ENCODE measurements at regions not wholly inside any gene's neighbourhood (a gene's known extent, or its start where the extent isn't known, plus 50 kb on each side); places are given as distances from the start of the nearest gene placed in this dataset.

GRCh38 chr18:76587879-76588271, 92.8 kb upstream of the ZNF516 start:
- Histone ChIP-seq H3K79me2 (ENCODE audit: insufficient read depth) (no peaks in the 10 kb centered on the region), H3K4me1 (ENCODE audit: control insufficient read depth in 1 of 2, insufficient read depth in 2 of 2, low read depth in 1 of 2, low read length in 1 of 2) (no peaks in the 10 kb centered on the region), H3K36me3 (replicated peaks in 1 of 2; ENCODE audit: control insufficient read depth in 1 of 2, insufficient read depth in 2 of 2, low read length in 1 of 2) (no peaks in the 10 kb centered on the region), H3K27ac (ENCODE audit: low read depth in 2 of 2, low read length in 1 of 2) (no peak overlapping the region), H3F3A (replicated peaks; ENCODE audit: insufficient read depth) (no peaks in the 10 kb centered on the region), H3K4me3 (ENCODE audit: low read depth in 2 of 2, low read length in 1 of 2) (no peak overlapping the region), H3K9me3 (no peaks in the 10 kb centered on the region), H4K20me1 (ENCODE audit: insufficient read depth) (no peaks in the 10 kb centered on the region), H3K9me2 (no peaks in the 10 kb centered on the region), H3K9ac (no peak overlapping the region), H3K4me2 (no peak overlapping the region), H2AFZ (ENCODE audit: low read depth) (no peak overlapping the region), H3K27me3 (ENCODE audit: insufficient read depth) (no peaks in the 10 kb centered on the region)
- TF ChIP-seq RAD21 (IDR thresholded peaks at IDR 0.05; ENCODE audit: low read length) (no peak), MXI1 (IDR thresholded peaks at IDR 0.05; ENCODE audit: low read depth, low read length) (no peak), CHD2 (IDR thresholded peaks at IDR 0.05; ENCODE audit: low read length, partially characterized antibody) (no peak), USF2 (IDR thresholded peaks at IDR 0.05; ENCODE audit: borderline replicate concordance, low read depth, low read length) (no peak), POLR2AphosphoS5 (IDR thresholded peaks at IDR 0.05; ENCODE audit: low read depth, low read length) (no peak), SIN3A (IDR thresholded peaks at IDR 0.05; ENCODE audit: borderline replicate concordance, low read depth, low read length) (no peak), EZH2phosphoT487 (IDR thresholded peaks at IDR 0.05; ENCODE audit: borderline replicate concordance, low read depth) (no peak), TEAD4 (IDR thresholded peaks at IDR 0.05; ENCODE audit: borderline replicate concordance, insufficient read depth) (no peak), NRF1 (IDR thresholded peaks at IDR 0.05; ENCODE audit: low read depth, low read length) (no peak), RCOR1 (IDR thresholded peaks at IDR 0.05; ENCODE audit: low read length) (no peak), NFIC (IDR thresholded peaks at IDR 0.05; ENCODE audit: borderline replicate concordance) (no peak)
- CTCF ChIA-PET, result no interaction called here
- no peak for DNase-seq
- WGBS (ENCODE audit: low lambda C conversion rate), result 33% methylated on average over 1 of the region's 2 CpGs
- POLR2A ChIA-PET, result no interaction called here

GRCh38 chr18:76587147-76587878, 92.3 kb upstream of the ZNF516 start:
- Histone ChIP-seq H3K9me3 (no peaks in the 10 kb centered on the region), H2AFZ (ENCODE audit: low read depth) (no peak overlapping the region), H4K20me1 (ENCODE audit: insufficient read depth) (no peaks in the 10 kb centered on the region), H3K9me2 (no peaks in the 10 kb centered on the region), H3F3A (replicated peaks; ENCODE audit: insufficient read depth) (no peaks in the 10 kb centered on the region), H3K27ac (ENCODE audit: low read depth in 2 of 2, low read length in 1 of 2) (no peak overlapping the region), H3K4me1 (ENCODE audit: control insufficient read depth in 1 of 2, insufficient read depth in 2 of 2, low read depth in 1 of 2, low read length in 1 of 2) (no peaks in the 10 kb centered on the region), H3K27me3 (ENCODE audit: insufficient read depth) (no peaks in the 10 kb centered on the region), H3K79me2 (ENCODE audit: insufficient read depth) (no peaks in the 10 kb centered on the region), H3K4me3 (ENCODE audit: low read depth in 2 of 2, low read length in 1 of 2) (no peak overlapping the region), H3K36me3 (replicated peaks in 1 of 2; ENCODE audit: control insufficient read depth in 1 of 2, insufficient read depth in 2 of 2, low read length in 1 of 2) (no peaks in the 10 kb centered on the region), H3K9ac (no peak overlapping the region), H3K4me2 (no peak overlapping the region)
- CTCF ChIA-PET, result no interaction called here
- POLR2A ChIA-PET, result no interaction called here
- 86% methylated on average over 27 of the region's 30 CpGs for WGBS (ENCODE audit: low lambda C conversion rate)
- no peak for DNase-seq
- TF ChIP-seq MXI1 (IDR thresholded peaks at IDR 0.05; ENCODE audit: low read depth, low read length), result no peak
- TF ChIP-seq FOSL2 (IDR thresholded peaks at IDR 0.05; ENCODE audit: borderline replicate concordance, low read depth), result no peak
- no peak for TF ChIP-seq ELF1 (IDR thresholded peaks at IDR 0.05)
- TF ChIP-seq TEAD4 (IDR thresholded peaks at IDR 0.05; ENCODE audit: borderline replicate concordance, insufficient read depth), result no peak
- TF ChIP-seq PBX3 (IDR thresholded peaks at IDR 0.05), result no peak
- no peak for TF ChIP-seq USF2 (IDR thresholded peaks at IDR 0.05; ENCODE audit: borderline replicate concordance, low read depth, low read length)
- TF ChIP-seq FOXM1 (IDR thresholded peaks at IDR 0.05; ENCODE audit: low read depth), result no peak
- TF ChIP-seq TAF1 (IDR thresholded peaks at IDR 0.05; ENCODE audit: borderline replicate concordance, low read depth, low read length), result no peak
- TF ChIP-seq GABPA (IDR thresholded peaks at IDR 0.05; ENCODE audit: low read depth), result no peak
- no peak for TF ChIP-seq ZBTB33 (IDR thresholded peaks at IDR 0.05; ENCODE audit: borderline replicate concordance, low read depth)
- TF ChIP-seq JUND (IDR thresholded peaks at IDR 0.05), result no peak
- TF ChIP-seq RCOR1 (IDR thresholded peaks at IDR 0.05; ENCODE audit: low read length), result no peak
- TF ChIP-seq MAX (IDR thresholded peaks at IDR 0.05; ENCODE audit: low read depth), result no peak
- TF ChIP-seq YY1 (IDR thresholded peaks at IDR 0.05; ENCODE audit: low read depth), result no peak

Measured in SK-N-SH (cell line).